Duodenal mucosa (tissue), 2 donors: ENCODE measurements at regions not wholly inside any gene's neighbourhood (a gene's known extent, or its start where the extent isn't known, plus 50 kb on each side); places are given as distances from the start of the nearest gene placed in this dataset.

Experiments
- H3K27ac ChIP-seq: one replicate; pipeline ENCODE4 v1.7.0; 2013; ENCODE audit warnings: low read depth, low read length
- H3K27me3 ChIP-seq, 2 donors: one replicate each; pipeline ENCODE4 v1.7.0; 2013; ENCODE audit warnings: low read length in 2 of 2, control low read depth in 1 of 2; ENCODE audit not compliant: insufficient read depth in 2 of 2, control insufficient read depth in 1 of 2
- H3K36me3 ChIP-seq, 2 donors: one replicate each; pipeline ENCODE4 v1.7.0; 2013; ENCODE audit warnings: low read length in 2 of 2, control low read depth in 1 of 2; ENCODE audit not compliant: insufficient read depth in 2 of 2, control insufficient read depth in 1 of 2
- H3K4me1 ChIP-seq, 2 donors: one replicate each; pipeline ENCODE4 v1.7.0; 2013; ENCODE audit warnings: low read length in 2 of 2, control low read depth in 1 of 2; ENCODE audit not compliant: insufficient read depth in 2 of 2, control insufficient read depth in 1 of 2
- H3K4me3 ChIP-seq, 2 donors: one replicate each; pipeline ENCODE4 v1.7.0; 2013; ENCODE audit warnings: low read length in 2 of 2, low read depth in 1 of 2
- H3K9ac ChIP-seq, 2 donors: one replicate each; pipeline ENCODE4 v1.7.0; 2013; ENCODE audit warnings: low read length in 2 of 2, low read depth in 1 of 2
- H3K9me3 ChIP-seq, 2 donors: one replicate each; pipeline ENCODE4 v1.7.0; 2013; ENCODE audit warnings: low read length in 2 of 2, control low read depth in 1 of 2; ENCODE audit not compliant: control insufficient read depth in 1 of 2

- no peaks in the 10 kb centered on the region for H3K4me1 ChIP-seq
- H3K4me3 ChIP-seq: no peak overlapping the region
- no peak overlapping the region for H3K27ac ChIP-seq
- no peaks in the 10 kb centered on the region for H3K36me3 ChIP-seq
- H3K9me3 ChIP-seq: no peaks in the 10 kb centered on the region
- no peaks in the 10 kb centered on the region for H3K27me3 ChIP-seq
- no peak overlapping the region for H3K9ac ChIP-seq
These were observed 245.4 kb upstream of the SPTLC3 start for GRCh38 chr20:12763406-12763805.

- H3K9me3 ChIP-seq: no peaks in the 10 kb centered on the region
- H3K4me1 ChIP-seq: no peaks in the 10 kb centered on the region
- no peak overlapping the region for H3K4me3 ChIP-seq
- H3K9ac ChIP-seq: no peak overlapping the region
- H3K27me3 ChIP-seq: no peaks in the 10 kb centered on the region
- no peak overlapping the region for H3K27ac ChIP-seq
- no peaks in the 10 kb centered on the region for H3K36me3 ChIP-seq
These were observed 244.7 kb upstream of the SPTLC3 start for GRCh38 chr20:12764053-12764452.

GRCh38 chr20:12764851-12765250 lies 243.9 kb upstream of the SPTLC3 start:
- H3K9ac ChIP-seq: no peak overlapping the region
- H3K27ac ChIP-seq: no peak overlapping the region
- no peaks in the 10 kb centered on the region for H3K27me3 ChIP-seq
- no peaks in the 10 kb centered on the region for H3K36me3 ChIP-seq
- H3K9me3 ChIP-seq: no peaks in the 10 kb centered on the region
- H3K4me3 ChIP-seq: no peak overlapping the region
- H3K4me1 ChIP-seq: no peaks in the 10 kb centered on the region

- Histone ChIP-seq H3K27ac (no peak overlapping the region), H3K9ac (no peak overlapping the region), H3K4me1 (no peaks in the 10 kb centered on the region), H3K36me3 (no peaks in the 10 kb centered on the region), H3K9me3 (no peaks in the 10 kb centered on the region), H3K27me3 (no peaks in the 10 kb centered on the region), H3K4me3 (no peak overlapping the region)
These were observed 234.8 kb upstream of the SPTLC3 start for GRCh38 chr20:12773936-12774335.

- H3K9me3 ChIP-seq: no peaks in the 10 kb centered on the region
- H3K36me3 ChIP-seq: no peaks in the 10 kb centered on the region
- no peak overlapping the region for H3K9ac ChIP-seq
- H3K4me1 ChIP-seq: no peaks in the 10 kb centered on the region
- no peak overlapping the region for H3K27ac ChIP-seq
- no peak overlapping the region for H3K4me3 ChIP-seq
- H3K27me3 ChIP-seq: no peaks in the 10 kb centered on the region
These were observed 233.7 kb upstream of the SPTLC3 start for GRCh38 chr20:12775041-12775440.

- Histone ChIP-seq H3K9ac (no peak overlapping the region), H3K4me3 (no peak overlapping the region), H3K4me1 (no peaks in the 10 kb centered on the region), H3K27me3 (no peaks in the 10 kb centered on the region), H3K9me3 (no peaks in the 10 kb centered on the region), H3K36me3 (no peaks in the 10 kb centered on the region), H3K27ac (no peak overlapping the region)
These were observed 231.8 kb upstream of the SPTLC3 start for GRCh38 chr20:12777016-12777415.

GRCh38 chr20:12786276-12786675 lies 222.5 kb upstream of the SPTLC3 start:
- H3K4me1 ChIP-seq: no peaks in the 10 kb centered on the region
- no peak overlapping the region for H3K4me3 ChIP-seq
- no peaks in the 10 kb centered on the region for H3K27me3 ChIP-seq
- no peak overlapping the region for H3K27ac ChIP-seq
- H3K9me3 ChIP-seq: no peaks in the 10 kb centered on the region
- no peak overlapping the region for H3K9ac ChIP-seq
- no peaks in the 10 kb centered on the region for H3K36me3 ChIP-seq

GRCh38 chr20:12788632-12789299 lies 220.0 kb upstream of the SPTLC3 start:
- H3K9me3 ChIP-seq: no peaks in the 10 kb centered on the region
- H3K36me3 ChIP-seq: no peaks in the 10 kb centered on the region
- no peak overlapping the region for H3K9ac ChIP-seq
- H3K27me3 ChIP-seq: no peaks in the 10 kb centered on the region
- H3K4me1 ChIP-seq: no peaks in the 10 kb centered on the region
- H3K4me3 ChIP-seq: no peak overlapping the region
- no peak overlapping the region for H3K27ac ChIP-seq

- Histone ChIP-seq H3K9me3 (no peaks in the 10 kb centered on the region), H3K27me3 (no peaks in the 10 kb centered on the region), H3K36me3 (no peaks in the 10 kb centered on the region), H3K27ac (no peak overlapping the region), H3K4me1 (no peaks in the 10 kb centered on the region), H3K4me3 (no peak overlapping the region), H3K9ac (no peak overlapping the region)
These were observed 217.9 kb upstream of the SPTLC3 start for GRCh38 chr20:12790859-12791258.

GRCh38 chr20:12798286-12798685 lies 210.5 kb upstream of the SPTLC3 start:
- no peaks in the 10 kb centered on the region for H3K9me3 ChIP-seq
- no peak overlapping the region for H3K27ac ChIP-seq
- H3K4me3 ChIP-seq: no peak overlapping the region
- H3K27me3 ChIP-seq: no peaks in the 10 kb centered on the region
- no peak overlapping the region for H3K9ac ChIP-seq
- H3K4me1 ChIP-seq: no peaks in the 10 kb centered on the region
- no peaks in the 10 kb centered on the region for H3K36me3 ChIP-seq
